Activated T-cell treated with anti-CD3 and anti-CD28 coated beads for 1 hour (primary cell): ENCODE measurements at regions not wholly inside any gene's neighbourhood (a gene's known extent, or its start where the extent isn't known, plus 50 kb on each side); places are given as distances from the start of the nearest gene placed in this dataset.

Source experiments
- DNase-seq: peaks from one replicate; pipeline ENCODE4 v3.0.0-alpha.2; 2020; ENCODE audit warnings: low read depth

DNA sequence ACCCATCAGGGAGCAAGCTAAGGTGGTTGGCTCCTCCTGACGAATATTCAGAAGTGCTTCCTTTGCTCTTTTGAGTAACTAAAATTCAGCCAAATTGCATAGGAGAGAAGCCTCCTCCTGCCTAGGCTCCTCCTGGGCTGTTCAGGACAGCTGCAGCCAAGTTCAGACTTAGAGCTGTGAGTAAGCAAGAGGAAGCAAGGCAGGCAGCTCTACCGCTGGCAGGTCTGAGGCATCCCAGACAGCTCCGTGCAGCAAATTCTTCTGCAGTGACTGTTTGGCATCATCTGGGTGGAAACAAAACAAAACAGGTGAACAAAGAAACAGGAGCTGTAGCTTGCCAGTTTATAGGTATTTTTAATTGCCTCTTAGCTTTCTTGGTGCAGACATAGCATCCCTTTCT lies 421.0 kb downstream of the GADD45G start:
- no peak for DNase-seq

DNA sequence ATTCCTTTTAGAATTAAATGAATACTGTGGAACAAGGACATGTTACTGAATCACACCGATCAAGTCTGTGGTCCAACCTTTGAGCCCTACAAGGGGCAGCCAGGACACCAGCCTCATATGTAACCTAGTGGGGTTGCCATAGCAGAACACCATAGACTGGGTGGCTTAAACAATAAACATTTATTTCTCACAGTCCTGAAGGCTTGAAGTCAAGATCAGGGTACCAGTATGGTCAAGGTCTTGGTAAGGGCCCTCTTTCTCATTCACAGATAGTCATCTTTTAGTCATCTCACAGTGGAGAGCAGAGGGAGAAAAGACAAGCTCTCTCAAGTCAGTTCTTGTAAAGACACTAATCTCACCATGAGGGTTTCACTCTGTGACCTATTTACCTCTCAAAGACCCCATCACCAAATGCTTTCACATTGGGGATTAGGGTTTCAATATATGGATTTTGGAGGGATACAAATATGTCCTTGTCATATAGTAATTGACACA lies 422.5 kb downstream of the GADD45G start:
- no peak for DNase-seq

DNA sequence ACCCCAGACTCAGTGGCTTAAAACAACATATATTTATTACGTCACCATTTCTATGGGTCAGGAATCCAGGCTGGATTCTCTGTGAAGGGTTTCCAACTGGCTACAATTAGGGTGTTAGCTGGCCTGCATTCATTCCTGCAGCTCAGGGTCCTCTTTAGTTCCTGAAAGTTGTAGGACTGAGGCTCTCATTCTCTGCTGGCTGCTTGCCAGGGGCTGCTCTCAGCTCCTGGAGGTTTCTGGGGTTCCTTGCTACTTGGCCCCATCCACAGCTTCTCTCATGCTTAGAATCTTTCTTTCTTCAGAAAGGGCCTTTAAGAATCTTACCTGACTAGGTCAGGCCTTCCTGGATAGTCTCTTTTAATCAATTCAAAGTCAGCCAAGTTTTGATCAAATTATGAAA lies 424.6 kb downstream of the GADD45G start:
- DNase-seq, result no peak

DNA sequence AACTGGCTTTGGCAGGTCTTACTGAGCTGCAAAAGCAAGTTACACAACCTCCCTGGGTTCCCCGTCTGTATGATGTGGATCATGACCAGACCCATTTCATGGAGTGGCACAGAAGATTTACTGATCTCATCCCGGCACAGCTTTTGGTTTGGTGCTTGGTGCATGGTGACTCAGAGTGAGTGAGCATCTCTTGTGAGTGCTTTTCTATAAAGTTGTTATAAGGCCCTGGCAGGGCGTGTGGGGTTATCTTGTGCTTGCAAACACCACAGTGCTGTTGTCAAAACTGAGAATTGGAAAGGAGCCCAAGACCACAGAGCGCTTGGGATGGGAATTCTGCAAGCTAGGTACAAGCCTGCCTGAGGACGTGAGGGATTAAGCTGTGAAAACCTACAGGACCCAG lies 425.2 kb downstream of the GADD45G start:
- DNase-seq, result no peak

DNA sequence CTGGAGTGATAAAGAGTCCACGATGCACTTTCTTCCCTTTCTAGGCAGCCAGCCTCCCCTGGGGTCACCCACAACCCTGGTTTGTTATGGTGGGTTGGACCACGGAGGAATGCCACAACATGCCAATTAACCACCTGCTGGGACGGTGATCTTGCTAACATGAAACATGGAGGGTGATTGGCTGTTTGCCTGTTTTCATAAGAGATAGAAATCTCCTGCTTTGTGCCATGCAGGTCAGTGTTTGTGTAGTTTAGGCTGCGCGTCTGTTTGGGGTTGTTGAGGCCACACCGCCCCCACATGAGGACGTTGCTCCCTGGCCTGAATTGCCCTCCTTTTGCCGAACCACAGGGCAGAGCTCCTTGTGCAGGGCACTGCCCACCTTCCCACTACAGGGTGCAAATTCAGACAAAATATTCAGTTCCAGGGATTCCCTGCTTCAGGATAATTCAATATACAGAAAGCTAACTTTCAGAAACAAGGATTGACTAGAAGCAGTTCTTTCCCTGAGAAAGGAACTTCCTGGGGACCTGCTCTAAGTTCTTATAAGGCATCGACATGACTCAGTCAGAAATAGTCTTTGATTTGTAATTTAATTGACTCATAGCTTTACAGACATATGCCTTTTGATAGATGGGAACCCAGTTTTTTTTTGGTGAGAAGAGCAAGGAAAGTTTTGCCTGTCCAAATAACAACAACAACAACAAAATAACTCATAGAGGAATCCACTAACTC lies 427.6 kb downstream of the GADD45G start:
- DNase-seq, result no peak

DNA sequence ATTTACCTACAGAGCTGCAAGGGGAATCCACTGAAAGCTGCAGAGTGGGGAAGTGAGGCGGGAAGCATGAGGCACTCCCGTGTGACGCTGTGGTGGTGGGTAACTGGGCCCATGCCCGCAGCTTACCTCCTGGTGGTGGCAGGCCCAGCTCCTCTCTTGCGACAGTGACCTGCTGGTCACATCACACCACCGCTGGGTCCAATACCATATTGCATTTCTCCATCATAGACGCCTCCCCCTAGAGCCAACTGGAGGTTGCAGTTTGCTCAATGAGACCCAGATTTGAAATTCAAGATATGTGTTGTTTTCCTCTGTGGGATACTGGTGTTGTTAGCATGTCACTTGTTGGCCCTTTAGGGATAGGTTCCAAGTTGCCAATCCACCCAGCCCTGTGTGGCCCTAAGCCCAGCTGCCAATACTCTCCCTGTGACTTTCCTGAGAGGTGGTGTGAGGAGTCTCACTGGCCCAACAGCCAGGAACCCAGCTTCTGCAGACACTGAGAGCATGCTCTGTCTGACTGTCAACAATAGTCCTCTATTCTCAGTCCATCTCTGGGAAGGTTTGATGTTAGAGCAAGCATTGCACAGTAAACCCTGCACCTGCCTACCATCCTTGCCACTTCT lies 428.3 kb downstream of the GADD45G start:
- DNase-seq, result no peak

DNA sequence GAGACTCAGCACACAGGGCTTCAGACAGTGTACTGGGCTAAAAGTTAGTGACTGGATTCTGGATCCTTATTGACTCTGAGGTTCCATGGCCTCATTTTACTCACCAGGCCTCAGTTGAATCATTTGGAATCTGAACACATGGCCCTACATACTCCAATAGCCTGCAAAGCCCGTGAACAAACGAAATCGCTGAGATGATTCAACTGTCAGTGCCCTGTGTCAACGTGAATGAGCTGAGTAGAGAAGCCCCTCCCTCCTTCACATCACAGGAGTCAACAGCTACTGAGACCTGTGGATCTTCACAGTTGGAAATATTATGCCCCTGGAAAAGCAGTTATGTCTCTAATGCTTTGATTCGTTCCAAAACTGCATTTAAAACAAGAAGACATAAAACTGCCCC lies 429.3 kb downstream of the GADD45G start:
- DNase-seq, result no peak

DNA sequence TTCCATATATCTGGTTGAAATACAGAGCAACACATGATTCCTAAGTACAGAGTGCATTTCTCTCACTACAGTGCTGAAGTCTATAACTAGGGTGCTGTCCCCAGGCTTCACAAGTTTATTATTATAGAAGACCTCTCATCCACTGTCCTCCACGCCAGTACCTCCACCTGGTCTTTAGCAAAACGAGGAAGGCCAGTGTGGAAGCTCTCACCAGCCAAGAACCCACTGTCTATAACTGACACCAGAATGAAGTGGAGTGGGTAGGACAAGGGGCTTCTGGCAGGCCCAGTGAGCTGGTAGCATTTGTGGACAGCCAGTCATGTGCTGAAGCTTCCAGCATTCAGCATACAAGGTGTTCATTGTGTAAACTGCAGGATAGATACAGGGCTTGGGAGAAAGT lies 430.7 kb downstream of the GADD45G start:
- no peak for DNase-seq

DNA sequence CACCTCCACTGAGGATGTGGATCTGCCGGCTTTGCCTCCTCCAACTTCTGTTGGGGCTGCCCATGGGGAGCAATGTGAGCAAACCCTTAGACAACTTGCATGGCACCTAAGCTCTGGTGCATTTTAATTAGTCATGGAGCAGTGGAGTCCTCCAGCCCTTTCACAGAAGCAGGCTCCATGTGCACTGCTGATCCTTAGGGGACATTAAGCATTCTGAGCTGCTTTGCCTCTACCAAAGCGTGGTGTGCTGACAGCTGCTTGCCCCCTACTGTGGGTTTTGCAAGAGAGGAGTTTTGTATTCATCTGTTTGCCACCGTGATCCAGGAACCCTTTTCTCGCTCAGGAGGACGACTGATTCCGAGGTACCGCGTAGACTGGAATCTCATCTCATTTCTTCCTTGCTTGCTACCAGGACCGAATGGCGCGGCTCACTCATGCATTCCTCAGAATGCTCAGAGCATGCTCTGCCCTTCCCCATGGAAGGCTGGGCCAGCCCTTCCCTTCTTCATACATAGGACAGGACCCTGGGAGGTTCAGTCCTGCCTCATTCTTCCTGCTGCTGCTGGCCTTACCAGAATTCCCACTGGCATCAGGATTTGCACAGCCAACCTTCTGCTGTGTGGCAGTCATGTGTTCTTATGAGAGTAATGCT lies 432.5 kb downstream of the GADD45G start:
- no peak for DNase-seq

DNA sequence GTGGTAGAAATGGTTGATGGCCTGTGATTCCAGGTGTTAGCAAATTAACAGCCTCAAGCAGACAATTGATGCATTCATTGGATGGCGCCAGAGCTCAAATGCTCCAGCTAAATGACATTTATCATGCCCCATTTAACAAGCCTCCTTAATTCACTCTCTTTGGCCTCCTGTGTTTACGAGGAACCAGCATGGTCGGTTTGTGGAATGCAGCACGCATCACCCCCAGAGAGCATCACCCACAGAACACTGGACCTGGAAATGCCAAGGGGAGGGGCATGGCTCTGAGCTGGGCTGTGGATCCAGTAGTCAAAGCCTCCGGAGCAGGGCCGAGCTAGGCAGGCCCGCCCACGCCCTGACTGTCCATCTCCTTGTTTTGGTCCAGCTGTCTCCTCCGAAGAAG lies 434.0 kb downstream of the GADD45G start:
- DNase-seq, result no peak

DNA sequence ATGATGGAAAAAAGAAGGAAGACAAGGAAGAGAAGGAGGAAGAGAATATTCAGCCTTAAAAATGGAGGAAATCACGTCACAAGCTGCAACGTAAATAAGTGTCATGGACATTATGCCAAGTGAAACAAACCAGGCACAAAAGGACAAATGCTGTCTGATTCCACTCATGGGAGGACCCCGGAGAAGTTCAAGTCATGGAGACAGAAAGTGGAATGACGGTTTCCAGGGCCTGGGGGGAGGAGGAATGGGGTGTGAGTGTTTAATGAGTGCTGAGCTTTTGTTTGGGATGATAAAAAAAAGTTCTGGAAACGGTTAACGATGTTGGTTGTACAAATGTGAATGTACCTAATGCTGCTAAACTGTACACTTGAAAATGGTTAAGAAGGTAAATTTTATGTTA lies 439.5 kb downstream of the GADD45G start:
- no peak for DNase-seq

DNA sequence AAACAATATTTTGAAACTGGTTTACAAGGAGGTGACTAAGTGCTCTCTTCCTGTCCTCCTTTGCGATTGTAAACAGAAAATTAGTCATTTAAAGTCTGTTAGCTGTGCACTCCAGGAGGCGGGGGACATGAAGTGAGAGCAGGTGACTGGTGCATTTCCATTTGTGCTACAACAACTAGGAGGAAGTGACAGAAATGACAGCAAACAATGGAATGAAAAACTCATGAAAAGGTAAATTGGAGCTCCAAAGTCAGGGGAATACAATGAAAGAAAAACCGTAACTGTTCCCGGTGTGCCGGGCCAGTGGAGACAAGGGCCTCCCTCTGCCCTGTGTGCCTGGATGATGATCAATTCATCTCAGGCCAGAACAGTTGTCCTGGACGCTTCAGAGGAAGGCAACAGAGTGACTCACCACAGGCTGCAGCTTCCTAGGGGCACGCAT lies 439.9 kb downstream of the GADD45G start:
- no peak for DNase-seq

DNA sequence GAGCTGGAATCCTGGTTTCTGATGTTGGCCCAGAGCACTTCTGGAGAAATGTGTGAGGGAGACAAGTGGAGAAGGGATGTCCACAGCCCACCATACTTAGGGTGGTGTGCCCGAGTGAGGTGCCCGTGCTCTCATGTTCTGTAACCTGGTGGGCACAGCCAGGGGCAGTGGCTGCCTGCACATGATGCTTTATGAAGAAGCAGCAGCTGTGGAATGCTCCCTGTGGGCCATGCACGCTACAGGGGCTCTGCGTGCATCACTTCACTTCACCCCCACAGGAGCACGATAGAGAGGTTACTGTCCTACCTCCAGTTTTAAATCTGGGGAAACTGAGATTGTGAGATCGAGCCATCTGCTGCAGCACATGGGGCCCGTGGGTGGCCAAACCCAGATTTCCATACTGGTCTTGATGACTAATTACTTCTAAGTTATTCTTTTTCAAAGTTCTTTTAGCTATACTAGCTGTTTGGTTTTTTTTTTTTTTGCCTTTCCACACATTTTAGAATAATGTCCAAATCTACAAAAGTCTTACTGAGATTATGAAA lies 441.6 kb downstream of the GADD45G start:
- DNase-seq, result no peak

DNA sequence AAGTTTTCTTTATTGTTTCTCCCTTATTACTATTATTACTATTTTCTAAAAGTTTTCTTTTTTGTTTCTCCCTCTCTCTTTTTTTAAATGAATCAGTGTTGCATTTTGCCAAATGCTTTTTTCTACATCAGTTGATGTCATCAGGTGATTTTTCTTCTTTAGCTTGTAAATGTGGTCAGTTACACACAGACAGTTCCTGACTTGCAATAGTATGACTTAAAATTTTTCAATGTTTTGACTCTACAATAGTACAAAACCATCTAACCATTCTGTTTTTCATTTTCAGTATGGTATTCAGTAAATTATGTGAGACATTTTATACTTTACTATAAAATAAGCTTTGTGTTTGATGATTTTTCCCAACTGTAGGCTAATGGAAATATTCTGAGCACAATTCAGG lies 443.0 kb downstream of the GADD45G start:
- no peak for DNase-seq

DNA sequence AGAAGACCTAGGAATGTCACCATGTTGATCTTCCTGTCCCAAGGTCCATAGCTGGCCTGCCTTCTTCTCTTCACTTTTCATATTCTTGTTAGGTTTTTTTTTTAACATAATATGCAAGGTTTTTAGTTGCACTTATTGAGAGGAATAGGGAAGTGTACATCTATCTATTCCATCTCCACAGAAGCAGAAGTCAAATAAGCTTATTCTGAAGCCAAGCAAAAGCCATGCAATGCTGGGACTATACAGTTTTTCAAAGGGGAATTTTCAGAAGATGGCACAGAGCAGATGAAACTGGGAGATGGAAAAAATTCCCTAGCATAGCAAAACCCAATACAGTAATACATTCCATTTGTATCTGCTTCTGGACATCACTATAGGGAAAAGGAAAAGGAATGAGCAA lies 447.6 kb downstream of the GADD45G start:
- DNase-seq, result no peak

DNA sequence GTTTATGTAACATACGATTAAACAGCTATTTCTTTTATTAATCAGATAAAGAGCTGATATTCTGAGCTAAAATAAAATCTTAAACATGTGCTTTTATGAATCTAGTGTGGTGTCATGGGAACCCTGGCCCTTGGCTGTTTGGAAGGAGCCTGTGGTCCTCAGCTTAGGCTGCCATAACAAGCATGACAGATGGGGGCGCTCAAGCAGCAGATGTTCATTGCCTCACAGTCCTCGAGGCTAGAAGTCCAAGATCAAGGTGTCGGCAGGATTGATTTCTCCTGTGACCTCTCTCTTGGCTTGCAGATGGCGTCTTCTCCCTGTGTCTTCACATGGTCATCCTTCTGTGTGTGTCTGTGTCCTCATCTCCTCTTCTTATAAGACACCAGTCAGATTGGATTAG lies 448.2 kb downstream of the GADD45G start:
- no peak for DNase-seq

DNA sequence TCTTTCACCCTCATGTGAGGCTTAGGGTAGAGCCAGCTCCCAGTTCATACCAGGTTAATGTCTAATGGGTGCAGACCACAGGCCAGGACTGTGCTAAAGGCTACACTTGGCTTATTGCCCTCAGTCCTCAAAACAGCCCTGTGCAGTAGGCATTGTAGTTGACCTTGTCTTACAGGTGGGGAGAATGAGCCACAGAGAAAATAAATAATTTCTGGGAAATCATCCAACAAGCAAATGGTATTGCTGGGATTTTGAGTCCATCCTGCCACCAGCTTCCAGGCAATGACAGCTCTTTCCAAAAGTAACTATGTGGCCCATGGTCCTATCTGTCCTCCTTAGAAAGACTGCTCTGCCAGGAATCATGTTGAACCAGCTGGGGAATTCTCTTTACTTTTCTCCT lies 450.0 kb downstream of the GADD45G start:
- DNase-seq, result no peak

DNA sequence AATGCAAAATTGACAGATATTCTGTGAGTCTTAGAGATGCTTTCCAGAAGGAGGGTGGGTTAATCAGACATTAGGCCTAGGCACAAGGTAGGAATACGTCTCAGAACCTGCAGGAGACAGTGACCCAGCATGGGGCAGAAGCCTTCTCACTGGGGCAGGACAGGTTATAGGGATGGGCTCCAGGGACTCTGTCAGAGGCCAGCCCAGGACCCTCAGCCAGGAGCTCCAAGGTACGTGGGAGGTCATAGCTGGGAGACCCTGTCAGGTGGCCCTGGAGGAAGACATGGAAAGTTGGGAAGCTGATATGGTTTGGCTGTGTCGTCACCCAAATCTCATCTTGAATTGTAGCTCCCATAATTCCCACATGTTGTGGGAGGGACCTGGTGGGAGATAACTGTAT lies 450.4 kb downstream of the GADD45G start:
- DNase-seq, result no peak

DNA sequence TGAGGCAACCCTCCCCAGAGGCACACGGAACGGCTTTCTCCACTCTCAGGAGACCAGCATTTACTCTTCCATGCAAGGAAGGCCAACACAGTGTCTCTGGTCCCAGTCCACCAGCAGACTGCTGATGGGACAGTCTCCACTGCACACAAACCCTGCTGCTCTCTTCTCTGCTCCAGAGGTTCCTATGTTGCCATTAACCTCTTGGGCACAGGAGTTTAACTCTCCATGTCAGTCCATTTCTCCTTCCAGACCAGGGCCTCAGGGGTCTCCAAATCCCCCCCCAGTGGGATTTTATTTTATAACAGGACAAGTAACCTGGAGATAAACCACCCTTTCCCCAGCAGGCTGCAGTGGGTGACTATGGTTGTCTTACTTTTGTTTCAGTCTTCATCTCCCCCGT lies 452.5 kb downstream of the GADD45G start:
- DNase-seq, result no peak

DNA sequence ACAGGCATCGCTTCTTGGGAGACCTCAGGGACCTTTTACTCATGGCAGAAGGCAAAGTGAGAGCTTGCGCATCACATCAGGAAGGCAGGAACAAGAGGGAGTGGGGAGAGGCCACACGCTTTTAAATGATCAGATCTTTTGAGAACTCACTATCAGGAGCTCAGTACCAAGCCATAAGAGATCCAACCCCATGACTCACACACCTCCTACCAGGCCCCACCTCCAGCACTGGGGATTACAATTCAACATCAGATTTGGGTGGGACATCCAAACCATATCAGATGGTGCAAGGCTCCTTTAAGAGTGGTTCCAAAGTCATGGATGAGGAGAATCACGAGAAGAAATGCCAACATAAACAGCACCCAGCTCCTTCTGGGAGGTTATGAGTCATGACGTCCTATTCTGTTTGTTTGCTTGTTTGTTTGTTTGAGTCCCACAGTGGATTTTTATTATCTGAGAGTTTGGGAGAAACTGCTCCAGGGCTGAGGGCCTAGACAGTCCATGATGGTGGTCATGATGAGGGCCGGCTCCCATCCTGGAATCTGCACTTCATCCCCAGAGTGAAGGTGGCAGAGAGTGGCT lies 453.5 kb downstream of the GADD45G start:
- DNase-seq, result no peak

DNA sequence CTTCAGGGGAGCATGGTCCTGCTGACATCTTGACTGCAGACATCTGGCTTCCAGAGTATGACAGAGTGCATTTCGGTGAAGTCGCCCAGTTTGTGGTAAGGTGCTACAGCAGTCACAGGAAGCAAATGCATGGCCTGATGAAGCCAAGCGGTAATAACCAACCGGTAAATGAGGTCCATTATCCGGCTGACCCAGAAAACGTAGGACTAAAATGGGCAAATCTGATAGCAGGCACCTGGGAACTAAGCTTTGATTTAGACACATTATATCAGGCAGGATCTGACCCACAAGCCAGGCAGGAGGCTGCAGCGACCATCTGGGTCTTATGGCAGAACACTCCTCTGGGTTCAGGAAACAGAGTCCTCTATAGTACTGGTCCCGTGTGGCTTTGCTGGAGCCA lies 454.6 kb downstream of the GADD45G start:
- no peak for DNase-seq

DNA sequence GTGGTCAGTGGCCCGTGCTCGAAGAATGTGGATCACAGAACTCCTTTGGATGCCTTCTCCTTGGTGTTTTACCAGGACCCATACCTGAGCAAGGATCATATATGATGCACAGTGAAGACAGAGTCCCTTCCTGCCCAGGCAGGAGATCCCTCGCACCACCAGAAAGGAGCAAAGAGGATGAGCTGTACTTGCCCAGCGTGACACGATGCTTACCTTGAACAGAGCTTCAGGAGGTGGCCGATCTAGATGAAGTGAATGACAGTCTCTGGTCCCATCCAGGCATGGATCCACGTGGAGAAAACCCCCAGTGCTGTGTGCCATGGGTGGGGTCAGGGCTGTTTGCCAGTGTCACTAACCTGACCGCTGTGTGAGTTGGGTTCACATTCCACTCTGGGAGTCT lies 455.4 kb downstream of the GADD45G start:
- DNase-seq, result no peak

DNA sequence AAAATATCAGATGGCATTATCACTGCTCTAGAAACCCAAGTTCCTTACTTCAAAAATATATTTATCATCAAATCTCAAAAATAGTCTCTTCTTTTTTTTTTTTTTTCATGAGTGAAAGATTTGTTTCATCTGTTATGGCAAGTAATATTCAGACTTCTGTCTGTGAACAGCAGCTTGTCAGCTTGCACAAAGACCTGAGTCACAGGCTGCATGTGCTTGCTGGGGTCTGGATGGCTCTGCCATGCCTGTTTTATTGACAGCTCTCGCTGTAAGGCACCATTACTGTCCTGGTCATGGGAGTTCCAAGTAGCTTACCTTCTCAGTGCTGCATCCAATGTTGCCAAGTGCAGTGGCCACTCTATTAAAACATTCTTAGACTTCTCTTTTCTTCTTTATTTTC lies 456.4 kb downstream of the GADD45G start:
- DNase-seq, result no peak
